Breast epithelium (tissue), 3 donors: ENCODE measurements at regions not wholly inside any gene's neighbourhood (a gene's known extent, or its start where the extent isn't known, plus 50 kb on each side); places are given as distances from the start of the nearest gene placed in this dataset.

Source experiments
- CTCF ChIP-seq, 3 donors: fragments of 450-650 bp; IDR thresholded peaks; one replicate each; pipeline ENCODE4 v1.5.1; 2016 to 2017; ENCODE audit warnings: antibody characterized with exemption in 3 of 3, mild to moderate bottlenecking in 3 of 3, moderate library complexity in 3 of 3
- POLR2A ChIP-seq: fragments of 450-650 bp; IDR thresholded peaks from one replicate; pipeline ENCODE4 v1.6.1; 2016; ENCODE audit warnings: antibody characterized with exemption, mild to moderate bottlenecking, moderate library complexity
- POLR2AphosphoS5 ChIP-seq, 3 donors: sonication (generic); formaldehyde crosslinking; IDR thresholded peaks; one replicate each; pipeline ENCODE4 v1.6.1; 2017; ENCODE audit warnings: antibody characterized with exemption in 3 of 3

- TF ChIP-seq CTCF (IDR thresholded peaks at IDR 0.05) (no peak), POLR2A (no peak), POLR2AphosphoS5 (IDR thresholded peaks at IDR 0.05) (no peak)
These were observed 127.4 kb upstream of the SFRP2 start for GRCh38 chr4:153916273-153916755.
